ENCODE measurements at regions not wholly inside any gene's neighbourhood (a gene's known extent, or its start where the extent isn't known, plus 50 kb on each side); places are given as distances from the start of the nearest gene placed in this dataset.
"Not testable (repeated sequence)": the region's sequence is repeated elsewhere in the genome, so short reads cannot be mapped to it uniquely, and the experiment has no call there.

DNA sequence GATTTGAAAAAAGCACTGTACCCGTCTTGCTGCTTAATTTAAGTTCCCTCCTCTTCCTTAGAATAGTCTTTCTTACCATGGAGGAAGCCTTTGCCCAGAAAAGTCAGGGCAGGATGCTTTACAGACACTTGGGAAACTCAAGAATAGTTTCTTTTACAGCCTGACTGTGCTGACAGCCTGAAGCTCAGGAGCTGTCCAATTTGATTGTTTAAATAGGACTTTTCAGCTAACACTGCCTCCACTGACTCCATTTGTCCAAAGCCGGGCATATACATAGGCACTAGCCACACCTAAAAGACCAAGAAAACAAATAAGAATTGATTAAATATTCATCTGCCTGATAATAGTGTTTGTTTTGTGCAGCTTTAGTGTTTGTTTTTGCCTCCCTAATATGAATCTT lies 110.9 kb upstream of the L3MBTL4 start:
- DNase-seq (ENCODE audit: low spot score), result no peak

DNA sequence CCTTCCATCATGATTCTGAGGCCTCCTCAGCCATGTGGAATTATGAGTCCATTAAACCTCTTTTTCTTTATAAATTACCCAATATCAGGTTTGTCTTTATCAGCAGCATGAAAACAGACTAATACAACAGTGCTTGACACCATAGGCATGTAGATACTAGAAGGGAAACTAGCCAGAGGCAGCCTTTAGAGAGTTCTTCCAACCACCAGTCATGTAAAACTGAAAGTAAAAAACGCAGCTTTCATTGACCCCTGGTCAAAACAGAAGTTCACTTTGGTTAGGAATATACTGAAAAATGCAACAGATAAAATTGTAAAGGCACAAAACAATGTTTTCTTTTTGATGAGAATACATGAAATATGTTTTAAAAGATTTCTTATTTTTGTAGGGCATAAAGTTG lies 122.8 kb upstream of the L3MBTL4 start:
- no peak for DNase-seq (ENCODE audit: low spot score)

DNA sequence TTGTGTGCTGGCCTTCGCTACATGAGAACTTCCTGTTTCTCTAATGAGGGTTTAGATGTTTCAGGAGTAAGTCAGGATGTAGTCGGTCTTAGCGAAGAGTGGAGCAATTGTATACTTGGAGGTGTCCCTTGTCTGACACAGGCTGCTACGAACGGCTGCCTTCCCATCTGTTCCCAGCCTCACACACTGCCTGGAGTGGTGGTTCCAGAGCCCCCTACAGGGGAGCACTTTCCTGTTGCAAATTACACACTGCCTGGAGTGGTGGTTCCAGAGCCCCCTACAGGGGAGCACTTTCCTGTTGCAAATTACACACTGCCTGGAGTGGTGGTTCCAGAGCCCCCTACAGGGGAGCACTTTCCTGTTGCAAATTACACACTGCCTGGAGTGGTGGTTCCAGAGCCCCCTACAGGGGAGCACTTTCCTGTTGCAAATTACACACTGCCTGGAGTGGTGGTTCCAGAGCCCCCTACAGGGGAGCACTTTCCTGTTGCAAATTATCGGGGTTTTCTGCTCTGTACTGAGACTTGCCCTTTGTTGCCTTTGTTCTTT lies 126.5 kb upstream of the L3MBTL4 start:
- DNase-seq (ENCODE audit: low spot score), result not testable (repeated sequence)

DNA sequence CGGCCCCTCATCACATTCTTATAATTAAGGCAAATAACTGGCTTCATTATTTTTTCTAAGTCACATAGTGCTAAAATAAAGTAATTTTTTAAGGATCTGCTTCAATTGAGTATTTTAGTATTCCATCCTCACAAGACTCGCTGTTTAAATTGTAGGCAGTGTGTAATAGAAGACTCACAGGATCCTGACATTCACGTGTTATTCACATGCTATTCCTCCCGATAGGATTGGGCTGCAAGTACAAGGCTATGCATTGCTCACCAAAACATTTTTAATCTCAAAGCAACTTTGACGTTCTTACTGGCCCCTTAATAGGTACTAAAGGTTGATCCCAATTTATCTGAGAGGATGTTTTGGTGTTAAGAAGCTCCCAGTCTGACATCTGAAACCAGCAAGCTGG lies 127.6 kb upstream of the L3MBTL4 start:
- DNase-seq (ENCODE audit: low spot score), result no peak

DNA sequence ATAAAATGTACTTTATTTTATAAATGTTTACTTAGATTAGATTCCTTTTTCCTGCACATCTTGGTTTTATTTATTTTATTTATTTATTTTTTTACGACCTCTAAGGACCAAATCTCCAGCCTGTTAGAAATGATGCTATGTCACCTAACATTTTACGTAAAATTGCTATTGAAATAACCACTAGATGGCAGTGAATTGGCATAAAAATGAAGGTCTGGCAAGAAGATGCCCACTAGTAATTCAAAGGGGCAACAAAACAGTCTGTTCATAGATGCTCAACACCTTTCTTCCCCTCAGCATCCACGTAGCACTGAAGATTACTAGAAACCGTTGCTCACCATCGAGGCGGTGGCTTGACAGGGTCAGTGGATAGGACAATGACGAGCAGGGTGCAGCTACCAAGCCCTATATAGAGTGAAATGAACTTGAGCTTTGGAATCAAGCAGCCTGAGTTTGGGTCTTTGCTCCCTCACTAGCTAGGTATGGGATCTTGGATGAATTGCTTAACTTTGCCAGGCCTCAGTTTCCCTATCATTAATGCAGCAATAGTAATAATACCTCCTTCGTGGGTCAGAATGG lies 128.7 kb upstream of the L3MBTL4 start:
- no peak for DNase-seq (ENCODE audit: low spot score)

DNA sequence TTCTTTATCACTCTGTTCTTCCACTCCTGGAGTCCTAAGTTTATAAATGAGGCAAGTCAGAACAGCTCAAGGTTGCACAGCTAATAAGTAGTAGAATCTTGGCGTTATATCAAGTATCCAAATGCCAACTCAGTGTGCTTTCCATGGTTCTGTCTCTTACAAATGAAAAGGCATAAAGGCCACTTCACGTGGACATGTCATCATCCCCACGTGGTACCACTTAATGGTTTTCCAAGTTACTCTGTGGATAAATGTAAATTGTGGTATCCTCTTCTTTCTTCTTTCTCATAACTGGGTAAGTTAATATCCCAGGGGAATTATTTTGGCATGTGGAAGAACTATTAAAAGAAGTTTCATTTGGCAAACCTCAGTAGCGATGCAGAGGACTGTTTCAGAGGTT lies 131.5 kb upstream of the L3MBTL4 start:
- no peak for DNase-seq (ENCODE audit: low spot score)

DNA sequence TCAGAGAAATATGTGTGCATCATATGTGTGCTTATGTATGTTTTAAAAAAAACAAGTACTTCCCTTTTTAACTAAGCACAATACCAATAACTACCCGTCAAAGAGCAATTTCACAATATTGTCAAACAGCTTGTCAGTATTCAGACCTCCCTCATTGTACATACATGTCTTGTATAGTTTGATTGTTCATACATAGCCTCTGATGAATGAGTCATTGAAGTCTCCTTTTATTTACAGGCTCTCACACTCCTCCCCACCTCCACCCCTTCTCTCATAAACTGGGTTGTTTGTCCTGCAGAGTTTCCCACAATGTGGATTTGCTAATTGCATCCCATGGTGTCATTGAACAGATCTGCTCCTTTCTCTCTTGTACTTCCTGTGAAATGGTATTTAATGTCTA lies 132.8 kb upstream of the L3MBTL4 start:
- no peak for DNase-seq (ENCODE audit: low spot score)

DNA sequence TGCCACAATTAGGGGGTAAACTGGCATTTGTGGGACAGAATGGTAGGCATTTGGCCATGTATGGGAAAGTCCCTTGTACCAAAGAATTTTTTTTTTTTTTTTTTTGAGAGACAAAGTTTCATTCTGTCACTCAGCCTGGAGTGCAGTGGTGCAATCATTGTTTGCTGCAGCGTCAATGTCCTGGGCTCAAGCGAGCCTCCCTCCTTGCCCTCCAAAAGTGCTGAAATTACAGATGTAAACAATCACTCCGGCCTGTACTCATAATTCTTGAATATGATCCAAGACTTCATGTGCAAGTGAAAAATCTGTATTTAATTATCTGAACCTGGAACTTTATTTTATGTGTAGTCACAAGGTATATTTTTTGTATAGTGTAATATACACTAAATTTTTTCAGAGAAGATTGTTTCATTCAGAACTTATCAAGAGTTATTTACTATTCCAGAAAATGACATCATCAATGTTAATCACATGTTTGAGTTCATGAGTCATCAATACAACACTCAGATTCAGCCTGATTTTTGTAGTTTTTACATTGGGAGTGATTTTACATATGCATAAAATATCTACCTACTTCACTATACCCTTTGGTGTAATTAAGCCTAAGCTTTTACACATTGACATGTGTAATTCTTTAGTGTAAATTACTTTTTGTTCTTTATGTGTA lies 138.7 kb upstream of the L3MBTL4 start:
- DNase-seq (ENCODE audit: low spot score), result no peak

DNA sequence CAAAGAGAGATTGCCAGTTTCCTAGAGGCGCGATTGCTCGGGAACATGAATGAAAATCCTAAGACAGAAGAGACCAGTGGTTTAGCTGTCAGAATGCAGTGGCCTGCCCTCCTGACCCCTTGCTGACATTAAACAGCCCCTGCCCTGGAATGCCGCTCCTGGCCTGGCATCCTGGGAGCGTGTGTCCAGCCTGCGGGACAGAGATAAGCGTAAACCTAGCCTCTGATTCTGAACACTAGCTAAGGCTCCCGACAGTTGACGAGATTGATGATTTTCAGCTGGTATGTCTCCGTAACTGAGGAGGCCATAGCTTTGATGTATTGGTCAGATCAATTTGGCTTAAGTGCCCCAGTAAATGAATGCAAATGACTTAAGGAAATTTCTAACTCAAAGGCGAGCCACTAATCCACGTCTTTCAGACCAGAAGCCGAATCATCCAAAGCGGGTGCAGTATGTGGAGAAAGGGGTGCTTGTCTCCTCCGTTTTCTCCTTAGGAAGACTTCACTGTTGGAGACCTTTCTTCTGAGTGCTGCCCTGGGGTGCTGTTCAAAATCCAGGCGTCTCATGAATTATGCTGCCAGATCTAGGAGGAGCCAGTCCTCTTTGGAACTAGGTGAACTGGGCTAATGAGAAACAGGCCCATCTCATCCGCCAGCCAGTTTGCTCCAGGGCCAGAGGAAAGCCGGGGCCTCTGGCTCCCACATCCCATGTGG lies 142.5 kb upstream of the L3MBTL4 start:
- no peak for DNase-seq (ENCODE audit: low spot score)

DNA sequence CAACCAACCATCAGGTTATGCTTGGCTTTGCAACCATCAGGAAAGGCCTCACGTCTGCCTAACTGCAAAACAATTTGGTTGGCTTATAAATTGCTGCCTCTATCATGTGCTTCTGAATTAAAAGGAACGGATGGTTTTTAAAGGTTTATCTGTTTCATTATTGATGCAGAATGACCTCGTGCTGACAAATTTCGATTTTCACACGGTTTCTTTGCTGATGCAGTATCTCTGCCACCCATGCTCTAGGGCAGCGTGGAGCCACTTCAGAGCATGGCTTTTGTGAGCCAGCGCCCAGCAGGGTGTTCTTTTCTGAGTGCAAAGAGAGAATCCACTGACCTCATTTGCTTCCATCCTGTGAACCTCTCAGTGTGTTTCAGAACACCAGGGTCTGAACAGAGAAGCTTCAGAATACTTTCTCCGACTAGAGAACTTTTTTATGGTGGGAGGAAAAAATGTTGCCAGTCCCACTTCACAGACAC lies 143.1 kb upstream of the L3MBTL4 start:
- no peak for DNase-seq (ENCODE audit: low spot score)

DNA sequence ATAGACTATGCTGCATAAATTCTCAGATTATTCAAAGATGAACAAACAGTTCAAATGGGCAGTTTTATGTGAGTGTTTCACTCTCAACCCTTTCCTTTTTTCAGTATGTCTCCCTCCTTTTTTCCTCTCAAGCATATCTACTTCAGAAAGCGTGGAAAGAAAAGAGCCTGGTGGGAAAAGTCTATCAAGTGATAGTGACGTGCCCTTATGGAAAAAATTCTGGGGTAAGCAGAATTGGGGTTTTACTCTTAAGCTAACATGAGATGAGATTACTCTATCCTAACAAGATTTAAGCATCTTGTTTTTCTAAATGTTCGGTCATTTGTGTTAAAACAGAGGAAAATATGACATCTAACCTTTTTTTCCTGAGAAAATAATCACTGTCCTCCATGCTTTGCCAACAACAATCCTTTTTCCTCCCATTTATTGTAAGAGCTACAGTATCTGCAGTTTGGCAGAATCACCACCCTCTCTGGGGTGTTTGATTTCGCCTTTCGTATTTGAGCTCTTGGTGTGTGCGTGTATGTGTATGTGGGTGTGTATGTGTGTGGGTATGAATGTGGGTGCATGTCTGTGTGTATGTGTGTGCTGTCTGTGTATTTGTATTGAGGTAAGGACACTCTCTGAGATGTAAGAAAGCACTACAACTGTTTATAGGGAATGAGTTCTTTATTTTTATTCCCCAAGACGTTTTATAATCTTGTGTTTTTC lies 143.9 kb upstream of the L3MBTL4 start:
- DNase-seq (ENCODE audit: low spot score), result no peak

DNA sequence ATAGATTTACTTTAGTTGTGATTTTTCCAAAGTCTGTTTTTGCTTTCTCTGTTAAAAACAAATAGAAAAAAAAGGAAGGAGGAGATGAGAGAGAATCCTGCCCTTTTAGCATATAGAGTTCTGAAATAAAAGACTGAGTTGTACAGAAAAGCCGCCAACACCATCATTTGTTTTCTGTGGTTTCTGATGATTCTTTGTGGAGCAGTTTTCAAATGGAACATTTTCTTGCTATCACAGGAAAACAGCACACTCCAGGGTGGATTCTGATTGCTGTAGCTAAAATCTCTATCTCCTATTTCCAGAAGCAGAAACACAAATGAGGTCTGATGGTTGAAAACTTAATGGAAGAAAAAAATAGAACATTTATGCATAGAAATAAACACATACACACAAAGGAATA lies 144.6 kb upstream of the L3MBTL4 start:
- no peak for DNase-seq (ENCODE audit: low spot score)

DNA sequence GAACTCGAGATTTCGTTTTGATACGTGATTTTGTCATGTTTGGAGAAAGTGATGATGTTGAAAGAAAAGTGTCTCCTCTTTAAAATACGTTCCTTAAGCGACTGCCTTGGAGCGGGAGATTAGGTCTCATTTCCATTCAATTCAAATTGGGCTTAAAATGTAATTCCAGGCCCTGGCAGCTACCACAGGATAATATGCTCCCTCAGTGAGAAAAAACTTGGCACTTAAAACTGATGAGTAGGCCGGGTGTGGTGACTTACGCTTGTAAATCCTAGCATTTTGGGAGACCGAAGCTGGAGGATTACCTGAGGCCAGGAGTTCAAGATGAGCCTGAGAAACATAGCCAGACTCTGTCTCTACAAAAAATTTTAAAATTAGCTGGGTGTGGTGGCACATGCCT lies 146.3 kb upstream of the L3MBTL4 start:
- DNase-seq (ENCODE audit: low spot score), result no peak

DNA sequence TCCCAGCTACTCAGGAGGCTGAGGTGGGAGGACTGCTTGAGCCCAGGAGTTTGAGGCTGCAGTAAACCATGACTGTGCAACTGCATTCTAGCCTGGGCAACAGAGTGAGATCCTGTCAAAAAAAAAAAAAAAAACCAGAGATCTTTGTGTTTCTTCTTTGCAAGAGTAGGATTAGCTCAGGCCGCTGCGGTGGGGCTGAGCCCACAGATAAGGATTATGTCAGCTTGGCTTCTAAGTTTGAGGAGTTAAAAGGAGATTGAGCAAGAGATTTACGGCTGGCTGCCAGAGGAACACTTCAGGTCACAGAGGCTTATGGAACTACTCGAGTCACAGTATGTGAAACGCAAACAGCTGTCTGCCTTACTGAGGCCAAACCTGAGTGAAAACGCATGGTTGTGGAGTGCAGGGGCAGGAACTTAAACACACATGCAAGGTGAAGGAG lies 146.7 kb upstream of the L3MBTL4 start:
- DNase-seq (ENCODE audit: low spot score), result no peak

DNA sequence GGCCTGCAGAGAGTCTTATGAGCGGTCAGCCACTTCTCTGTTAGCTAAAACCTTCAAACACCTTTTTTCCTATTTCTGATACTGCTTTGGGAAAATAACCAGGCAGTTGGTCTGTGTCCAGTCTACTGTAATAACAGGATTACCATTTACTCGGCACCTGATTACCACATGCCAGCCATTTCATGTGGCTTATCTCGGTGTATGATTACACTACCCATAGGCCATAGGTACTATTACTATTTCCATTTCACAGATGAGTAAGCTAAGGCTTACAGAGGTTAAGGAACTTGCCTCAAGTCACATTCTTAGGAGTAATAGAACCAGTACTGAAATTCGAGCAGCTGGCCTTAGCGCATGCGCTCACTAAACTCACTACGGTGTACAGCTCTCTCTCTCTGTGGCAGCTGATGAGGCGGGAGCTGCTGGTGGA lies 147.2 kb upstream of the L3MBTL4 start:
- no peak for DNase-seq (ENCODE audit: low spot score)

DNA sequence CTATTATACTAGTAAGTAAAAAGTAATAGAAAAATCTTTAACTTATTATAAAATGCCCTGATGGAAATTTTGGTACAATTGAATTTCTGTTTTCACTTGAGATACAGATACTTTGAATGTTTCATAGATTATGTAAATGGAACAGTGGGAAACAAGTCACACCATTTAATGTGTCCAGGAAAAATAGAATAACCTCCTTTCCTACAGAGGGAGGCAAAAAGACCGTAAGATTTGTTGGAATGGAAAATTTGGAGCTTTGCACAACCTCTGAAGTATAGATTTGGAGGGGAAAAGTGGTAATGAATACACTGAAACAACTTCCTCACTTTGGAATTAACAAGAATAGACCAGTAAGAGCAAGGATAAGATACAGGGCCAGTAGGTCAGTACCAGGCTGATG lies 149.2 kb upstream of the L3MBTL4 start:
- DNase-seq (ENCODE audit: low spot score), result no peak

DNA sequence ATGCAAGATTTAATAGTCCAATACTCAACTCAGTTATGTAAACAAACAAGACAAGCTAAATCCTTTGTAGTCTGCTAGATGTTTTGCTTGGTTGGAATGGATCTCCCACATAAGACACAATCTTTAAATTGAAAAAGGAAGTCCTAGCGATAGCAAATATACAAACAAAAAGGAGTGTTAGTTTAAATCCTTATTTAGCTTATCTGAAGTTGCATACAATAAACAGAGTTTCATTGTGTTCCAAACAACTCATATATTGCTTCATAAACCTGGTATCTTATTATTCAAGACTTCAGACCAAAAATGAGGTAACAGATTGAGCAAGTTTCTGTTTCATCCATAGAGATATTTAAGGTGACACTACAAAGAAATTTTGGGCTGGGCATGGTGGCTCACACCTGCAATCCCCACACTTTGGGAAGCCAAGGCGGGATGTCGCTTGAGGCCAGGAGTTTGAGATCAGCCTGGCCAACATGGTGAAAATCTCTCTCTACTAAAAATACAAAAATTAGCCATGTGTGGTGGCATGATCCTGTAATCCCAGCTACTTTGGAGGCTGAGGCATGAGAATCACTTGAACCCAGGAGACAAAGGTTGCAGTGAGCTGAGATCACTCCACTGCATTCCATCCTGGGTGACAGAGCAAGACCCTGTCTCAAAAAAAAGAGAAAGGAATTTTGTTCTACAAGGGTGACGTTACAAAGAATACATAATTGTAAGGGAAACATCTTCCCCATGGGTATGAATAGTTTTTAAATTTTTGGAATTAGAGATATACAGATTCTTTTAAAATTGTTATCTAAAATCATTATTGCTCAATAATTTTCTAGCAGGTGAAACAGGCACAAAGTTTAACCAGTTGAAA lies 150.5 kb upstream of the L3MBTL4 start:
- DNase-seq (ENCODE audit: low spot score), result no peak

DNA sequence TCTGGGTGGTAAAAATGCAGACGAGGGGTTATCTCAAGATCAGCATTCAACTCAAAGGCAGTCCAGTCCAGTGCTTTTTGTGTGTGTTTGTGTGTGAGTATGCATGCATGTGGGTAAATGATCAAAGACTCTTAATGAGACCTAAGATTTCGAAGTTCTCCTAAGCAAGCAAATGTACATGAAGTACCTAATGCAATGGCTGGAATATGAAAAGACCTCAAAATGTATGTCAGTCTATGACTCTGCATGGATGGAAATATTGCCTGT lies 151.0 kb upstream of the L3MBTL4 start:
- DNase-seq (ENCODE audit: low spot score), result no peak

DNA sequence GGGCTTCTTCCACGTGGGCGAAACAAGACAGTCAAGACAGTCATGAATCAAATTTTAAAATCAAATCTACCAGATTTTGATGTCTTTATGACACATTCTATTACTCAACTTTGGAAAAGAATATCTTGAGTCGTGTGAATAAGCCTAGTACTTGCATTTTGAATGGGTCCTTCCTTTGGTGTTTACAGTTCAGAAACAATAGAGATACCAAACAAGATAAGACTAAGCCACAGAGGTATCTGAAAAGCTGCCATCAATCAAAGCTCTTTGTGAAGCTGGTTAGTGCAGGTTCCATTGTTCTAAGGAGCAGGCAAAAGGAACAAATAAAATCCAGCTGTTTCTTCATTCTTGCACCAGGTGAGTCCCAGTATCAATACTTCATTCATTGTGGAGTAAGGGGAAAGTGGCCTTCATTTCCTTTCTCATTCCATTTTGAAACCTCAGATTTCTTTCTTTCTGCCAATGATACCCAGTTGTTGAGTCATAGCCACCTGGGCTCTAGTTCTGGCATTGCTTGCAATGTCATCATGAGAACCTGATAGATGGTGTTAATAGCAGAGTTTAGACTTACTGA lies 151.7 kb upstream of the L3MBTL4 start:
- DNase-seq (ENCODE audit: low spot score), result no peak

DNA sequence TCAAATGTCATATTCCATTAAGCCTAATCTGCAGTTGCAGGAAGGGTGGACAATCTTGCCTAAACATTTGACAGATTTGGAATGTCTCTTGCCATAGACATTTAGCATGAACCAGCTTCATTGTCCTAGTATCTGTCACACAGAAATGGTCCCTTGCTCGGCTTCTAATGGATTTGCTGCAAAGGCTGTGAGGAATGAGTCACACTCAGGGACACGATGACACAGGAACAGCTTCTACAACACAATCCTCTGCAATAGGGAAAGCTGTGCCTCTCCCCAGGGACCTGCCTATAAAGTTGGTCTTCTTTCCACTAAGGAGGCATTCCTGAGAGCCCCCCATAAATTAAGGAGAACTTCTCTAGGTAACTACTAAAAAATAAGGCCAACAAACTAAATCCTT lies 155.1 kb upstream of the L3MBTL4 start:
- no peak for DNase-seq (ENCODE audit: low spot score)

DNA sequence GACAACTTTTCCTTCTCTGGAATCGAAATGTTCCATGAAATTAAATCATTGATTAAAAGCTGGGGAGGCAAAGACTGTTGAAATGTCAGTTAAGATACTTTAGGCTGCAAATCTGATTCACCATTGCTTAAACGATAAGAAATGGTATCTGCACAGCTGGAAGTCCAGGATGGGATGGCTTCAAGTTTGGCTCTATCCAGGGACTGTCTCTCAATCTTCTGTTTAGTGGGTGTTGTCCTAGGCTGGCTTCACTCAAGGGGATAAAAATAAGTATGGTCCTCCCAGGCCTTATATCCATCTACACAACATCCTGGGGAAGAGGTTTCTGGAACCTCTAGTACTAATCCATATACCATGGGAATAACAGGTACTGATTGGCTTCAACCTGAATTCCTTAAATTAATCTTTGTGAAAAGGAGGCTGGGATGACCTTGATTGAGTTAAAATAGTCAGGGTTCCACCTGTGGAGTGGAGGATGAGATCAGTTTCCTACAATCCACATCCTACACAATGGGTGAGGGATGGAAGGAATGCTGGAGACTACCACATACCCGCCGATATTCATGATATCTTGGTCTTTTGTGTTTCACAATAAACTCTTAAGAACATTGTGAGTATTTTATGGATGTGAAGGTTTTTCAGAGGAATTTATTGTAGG lies 156.0 kb upstream of the L3MBTL4 start:
- DNase-seq (ENCODE audit: low spot score), result no peak

Data from CD4-positive, alpha-beta T cell treated with Interleukin-6 at 100 ng/mL for 8 hours (primary cell).